GM23248 (cell line): ENCODE measurements at regions not wholly inside any gene's neighbourhood (a gene's known extent, or its start where the extent isn't known, plus 50 kb on each side); places are given as distances from the start of the nearest gene placed in this dataset.

Source experiments
- EZH2 ChIP-seq: fragments of 200-600 bp; sonication (generic); IDR thresholded peaks from 2 replicates; pipeline ENCODE4 v1.6.1; 2018; ENCODE audit warnings: antibody characterized with exemption, mild to moderate bottlenecking; ENCODE audit not compliant: insufficient read depth, poor library complexity, severe bottlenecking
- EZH2phosphoT487 ChIP-seq: fragments of 200-600 bp; sonication (generic); IDR thresholded peaks from 2 replicates; pipeline ENCODE4 v1.6.1; 2018; ENCODE audit warnings: antibody characterized with exemption, moderate library complexity, mild to moderate bottlenecking, low read depth; ENCODE audit not compliant: insufficient read depth

- TF ChIP-seq EZH2 (no peak), EZH2phosphoT487 (no peak)
Observed at GRCh38 chr4:156534205-156534604, 437.4 kb downstream of the PDGFC start.
